Suprapubic skin (tissue), 4 donors: ENCODE measurements at regions not wholly inside any gene's neighbourhood (a gene's known extent, or its start where the extent isn't known, plus 50 kb on each side); places are given as distances from the start of the nearest gene placed in this dataset.

Experiments used
- DNase-seq, 2 donors: peaks; one replicate each; pipeline ENCODE4 v3.0.0-alpha.2; 2019; ENCODE audit warnings: low spot score in 2 of 2
- H3K27ac ChIP-seq: fragments of 200-600 bp; sonication (generic); one replicate; pipeline ENCODE4 v1.5.1; 2019
- H3K27me3 ChIP-seq: fragments of 200-600 bp; sonication (generic); one replicate; pipeline ENCODE4 v1.5.1; 2019
- H3K36me3 ChIP-seq: fragments of 200-600 bp; sonication (generic); one replicate; pipeline ENCODE4 v1.5.1; 2019
- H3K4me1 ChIP-seq: fragments of 200-600 bp; sonication (generic); one replicate; pipeline ENCODE4 v1.5.1; 2019
- H3K4me3 ChIP-seq: fragments of 200-600 bp; sonication (generic); one replicate; pipeline ENCODE4 v1.5.1; 2019; ENCODE audit warnings: mild to moderate bottlenecking
- H3K9me3 ChIP-seq: fragments of 200-600 bp; sonication (generic); one replicate; pipeline ENCODE4 v1.5.1; 2019
- CTCF ChIP-seq, 2 donors: fragments of 200-600 bp in 1 of 2; fragments of 450-650 bp in 1 of 2; sonication (generic) in 1 of 2; IDR thresholded peaks; one replicate each; pipeline ENCODE4 v1.5.1; 2016 to 2019; ENCODE audit warnings: antibody characterized with exemption in 2 of 2, mild to moderate bottlenecking in 1 of 2, moderate library complexity in 1 of 2
- EP300 ChIP-seq: sonication (generic); formaldehyde crosslinking; IDR thresholded peaks from one replicate; pipeline ENCODE4 v1.6.1; 2017; ENCODE audit warnings: antibody characterized with exemption
- POLR2A ChIP-seq, 2 donors: fragments of 450-650 bp; IDR thresholded peaks; one replicate each; pipeline ENCODE4 v1.6.1; 2017; ENCODE audit warnings: antibody characterized with exemption in 2 of 2, mild to moderate bottlenecking in 2 of 2, moderate library complexity in 2 of 2
- POLR2AphosphoS5 ChIP-seq, 3 donors: sonication (generic); formaldehyde crosslinking; IDR thresholded peaks; one replicate each; pipeline ENCODE4 v1.6.1; 2017; ENCODE audit warnings: antibody characterized with exemption in 3 of 3
- WGBS: methylation state at CpG from one replicate; pipeline ENCODE4 v1.1.5; 2018; 5-methylcytosine and 5-hydroxymethylcytosine counted together

GRCh38 chr16:26742040-26742439, 324.7 kb upstream of the C16orf82 start:
- 40% methylated on average over 2 of the region's 2 CpGs for WGBS
- H3K27ac ChIP-seq: no peak overlapping the region

GRCh38 chr16:26744430-26744829, 322.3 kb upstream of the C16orf82 start:
- no peak for DNase-seq
- no peaks in the 10 kb centered on the region for H3K36me3 ChIP-seq
- WGBS: 55% methylated on average over 5 of the region's 5 CpGs
- H3K4me3 ChIP-seq: no peak overlapping the region
- no peak for TF ChIP-seq CTCF (IDR thresholded peaks at IDR 0.05)
- no peak overlapping the region for H3K27ac ChIP-seq
- no peaks in the 10 kb centered on the region for H3K27me3 ChIP-seq
- H3K4me1 ChIP-seq: no peaks in the 10 kb centered on the region
- no peaks in the 10 kb centered on the region for H3K9me3 ChIP-seq

More at GRCh38 chr16:26742040-26742439, 324.7 kb upstream of the C16orf82 start:
- H3K27me3 ChIP-seq: no peaks in the 10 kb centered on the region
- H3K4me1 ChIP-seq: no peaks in the 10 kb centered on the region
- H3K4me3 ChIP-seq: no peak overlapping the region
- no peak for DNase-seq
- H3K36me3 ChIP-seq: no peaks in the 10 kb centered on the region
- TF ChIP-seq CTCF (IDR thresholded peaks at IDR 0.05) (no peak), EP300 (no peak), POLR2AphosphoS5 (IDR thresholded peaks at IDR 0.05) (no peak), POLR2A (IDR thresholded peaks at IDR 0.05) (no peak)
- no peaks in the 10 kb centered on the region for H3K9me3 ChIP-seq

- Histone ChIP-seq H3K4me1 (no peaks in the 10 kb centered on the region), H3K27me3 (no peaks in the 10 kb centered on the region), H3K9me3 (no peaks in the 10 kb centered on the region), H3K36me3 (no peaks in the 10 kb centered on the region), H3K4me3 (no peak overlapping the region), H3K27ac (no peak overlapping the region)
- WGBS: 54% methylated on average over 4 of the region's 4 CpGs
- TF ChIP-seq POLR2AphosphoS5 (IDR thresholded peaks at IDR 0.05) (no peak), EP300 (no peak), POLR2A (IDR thresholded peaks at IDR 0.05) (no peak), CTCF (IDR thresholded peaks at IDR 0.05) (no peak)
- no peak for DNase-seq
These were observed 319.0 kb upstream of the C16orf82 start for GRCh38 chr16:26747760-26748159.

- no peak overlapping the region for H3K4me3 ChIP-seq
- no peaks in the 10 kb centered on the region for H3K9me3 ChIP-seq
- H3K27ac ChIP-seq: no peak overlapping the region
- no peak for DNase-seq
- H3K27me3 ChIP-seq: no peaks in the 10 kb centered on the region
- no peaks in the 10 kb centered on the region for H3K36me3 ChIP-seq
- TF ChIP-seq POLR2AphosphoS5 (IDR thresholded peaks at IDR 0.05) (no peak), EP300 (no peak), CTCF (IDR thresholded peaks at IDR 0.05) (no peak)
- 56% methylated on average over 2 of the region's 2 CpGs for WGBS
- H3K4me1 ChIP-seq: no peaks in the 10 kb centered on the region
These were observed 317.7 kb upstream of the C16orf82 start for GRCh38 chr16:26749072-26749471.

- 94% methylated on average over 2 of the region's 2 CpGs for WGBS
- Histone ChIP-seq H3K27me3 (no peaks in the 10 kb centered on the region), H3K4me1 (no peaks in the 10 kb centered on the region), H3K27ac (no peak overlapping the region), H3K9me3 (no peaks in the 10 kb centered on the region), H3K4me3 (no peak overlapping the region), H3K36me3 (no peaks in the 10 kb centered on the region)
- TF ChIP-seq CTCF (IDR thresholded peaks at IDR 0.05) (no peak), POLR2A (IDR thresholded peaks at IDR 0.05) (no peak), EP300 (no peak), POLR2AphosphoS5 (IDR thresholded peaks at IDR 0.05) (no peak)
- DNase-seq: no peak
These were observed 314.6 kb upstream of the C16orf82 start for GRCh38 chr16:26752166-26752565.
